ENCODE measurements at regions not wholly inside any gene's neighbourhood (a gene's known extent, or its start where the extent isn't known, plus 50 kb on each side); places are given as distances from the start of the nearest gene placed in this dataset.

DNA sequence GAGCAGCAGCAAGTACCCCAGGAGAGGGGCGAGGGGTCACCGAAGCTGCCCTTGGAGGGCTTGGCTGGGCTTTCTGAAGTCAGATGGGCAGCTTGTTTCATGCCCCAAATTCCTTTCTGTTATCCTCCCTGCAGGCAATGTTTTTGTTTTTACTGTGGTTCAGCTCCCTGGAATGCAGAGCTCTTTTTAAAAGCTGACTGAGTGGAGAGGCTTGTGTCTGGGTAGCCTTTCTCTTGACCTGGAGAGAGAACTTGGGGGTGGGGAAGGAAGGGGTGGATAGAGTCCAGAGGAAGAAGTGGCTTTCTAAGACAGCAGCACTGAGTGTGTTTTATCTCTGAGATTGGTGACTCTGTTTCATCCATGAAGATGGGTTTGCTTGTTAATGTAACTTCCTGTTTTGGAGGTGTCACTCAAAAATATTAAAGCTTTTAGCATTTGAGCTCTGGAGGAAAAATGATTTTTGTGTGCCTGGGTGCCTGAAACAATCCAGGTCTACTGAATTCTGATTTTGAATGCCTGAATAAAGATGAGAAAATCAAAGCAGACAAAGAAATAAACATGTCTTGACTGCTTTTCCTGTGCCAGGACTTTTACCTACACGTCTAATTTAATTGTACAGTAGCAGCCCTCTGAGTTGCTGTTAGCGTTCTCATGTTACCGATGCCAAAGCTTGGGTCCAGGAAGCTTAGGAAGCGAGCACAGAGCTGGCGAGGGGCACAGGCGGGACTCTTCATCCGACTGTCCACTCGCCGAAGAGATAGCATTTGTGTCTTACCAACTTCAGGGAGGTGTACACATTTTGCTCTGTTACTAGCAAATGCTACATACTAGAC is 78.2 kb upstream of the EEF1E1 start:
- Histone ChIP-seq H3K27me3 (no peaks in the 10 kb centered on the region), H3K9ac (no peak overlapping the region), H3F3A (ENCODE audit: low read depth) (peaks cover 22% of the 10 kb centered on the region), H3K79me2 (ENCODE audit: low read depth) (no peaks in the 10 kb centered on the region), H3K9me3 (ENCODE audit: low read depth) (no peaks in the 10 kb centered on the region), H2AFZ (replicated peaks) (no peak overlapping the region), H3K4me2 (peak overlapping the region; percentile 64), H3K4me3 (peak overlapping the region; percentile 24), H3K36me3 (no peaks in the 10 kb centered on the region), H4K20me1 (ENCODE audit: low read depth) (no peaks in the 10 kb centered on the region), H3K4me1 (peaks cover 32% of the 10 kb centered on the region), H3K27ac (no peak overlapping the region)
- peak overlapping the region; percentile 88 for H3K27ac Mint-ChIP-seq
- H3K27me3 Mint-ChIP-seq (ENCODE audit: insufficient read depth, low read depth) = peaks cover 3% of the 10 kb centered on the region
- H3K4me3 Mint-ChIP-seq = peak overlapping the region; percentile 20
- no peaks in the 10 kb centered on the region for H3K36me3 Mint-ChIP-seq
- peak; percentile 83 for DNase-seq (ENCODE audit: low spot score)
- TF ChIP-seq EZH2phosphoT487 (IDR thresholded peaks at IDR 0.05) = no peak
- no peak for TF ChIP-seq CTCF (IDR thresholded peaks at IDR 0.05)
- no peak for TF ChIP-seq EZH2 (IDR thresholded peaks at IDR 0.05)
- peaks cover 59% of the 10 kb centered on the region for H3K4me1 Mint-ChIP-seq
- H3K9me3 Mint-ChIP-seq = peaks cover 2% of the 10 kb centered on the region

- DNase-seq (ENCODE audit: low spot score) = no peak
- Mint-ChIP-seq H3K36me3 (no peaks in the 10 kb centered on the region), H3K27me3 (ENCODE audit: insufficient read depth, low read depth) (no peaks in the 10 kb centered on the region), H3K27ac (peak overlapping the region; percentile 80), H3K4me1 (peaks cover 48% of the 10 kb centered on the region), H3K9me3 (peaks cover 9% of the 10 kb centered on the region), H3K4me3 (no peak overlapping the region)
- no peaks in the 10 kb centered on the region for H4K20me1 ChIP-seq (ENCODE audit: low read depth)
- H3K4me1 ChIP-seq = peaks cover 32% of the 10 kb centered on the region
- H3F3A ChIP-seq (ENCODE audit: low read depth) = peaks cover 22% of the 10 kb centered on the region
- no peak overlapping the region for H3K4me3 ChIP-seq
- H2AFZ ChIP-seq (replicated peaks) = no peak overlapping the region
- H3K36me3 ChIP-seq = no peaks in the 10 kb centered on the region
- no peaks in the 10 kb centered on the region for H3K9me3 ChIP-seq (ENCODE audit: low read depth)
- no peak for TF ChIP-seq EZH2phosphoT487 (IDR thresholded peaks at IDR 0.05)
- TF ChIP-seq EZH2 (IDR thresholded peaks at IDR 0.05) = no peak
- no peak overlapping the region for H3K27ac ChIP-seq
- H3K4me2 ChIP-seq = no peak overlapping the region
- no peaks in the 10 kb centered on the region for H3K79me2 ChIP-seq (ENCODE audit: low read depth)
- H3K9ac ChIP-seq = no peak overlapping the region
- H3K27me3 ChIP-seq = no peaks in the 10 kb centered on the region
These were observed 75.4 kb upstream of the EEF1E1 start for GRCh38 chr6:8177721-8178120.

- Histone ChIP-seq H3F3A (ENCODE audit: low read depth) (peaks cover 8% of the 10 kb centered on the region), H4K20me1 (ENCODE audit: low read depth) (no peaks in the 10 kb centered on the region), H3K4me3 (no peak overlapping the region), H3K9me3 (ENCODE audit: low read depth) (no peaks in the 10 kb centered on the region), H3K4me1 (peaks cover 10% of the 10 kb centered on the region), H3K27ac (no peak overlapping the region), H2AFZ (replicated peaks) (no peak overlapping the region), H3K79me2 (ENCODE audit: low read depth) (no peaks in the 10 kb centered on the region), H3K9ac (no peak overlapping the region), H3K27me3 (no peaks in the 10 kb centered on the region), H3K4me2 (no peak overlapping the region), H3K36me3 (no peaks in the 10 kb centered on the region)
- H3K4me1 Mint-ChIP-seq = peaks cover 23% of the 10 kb centered on the region
- H3K27ac Mint-ChIP-seq = no peak overlapping the region
- no peak for DNase-seq (ENCODE audit: low spot score)
- H3K27me3 Mint-ChIP-seq (ENCODE audit: insufficient read depth, low read depth) = peaks cover 1% of the 10 kb centered on the region
- TF ChIP-seq CTCF (IDR thresholded peaks at IDR 0.05) (no peak), EZH2 (IDR thresholded peaks at IDR 0.05) (no peak), EZH2phosphoT487 (IDR thresholded peaks at IDR 0.05) (no peak)
- H3K36me3 Mint-ChIP-seq = no peaks in the 10 kb centered on the region
- peaks cover 9% of the 10 kb centered on the region for H3K9me3 Mint-ChIP-seq
- H3K4me3 Mint-ChIP-seq = no peak overlapping the region
These were observed 72.9 kb upstream of the EEF1E1 start for GRCh38 chr6:8175046-8175777.

All from neural progenitor cell (in vitro differentiated cells).